ENCODE measurements at regions not wholly inside any gene's neighbourhood (a gene's known extent, or its start where the extent isn't known, plus 50 kb on each side); places are given as distances from the start of the nearest gene placed in this dataset.
A peak's percentile ranks its signal among the peaks of the same experiment; 100 is the strongest.
"Not testable (repeated sequence)": the region's sequence is repeated elsewhere in the genome, so short reads cannot be mapped to it uniquely, and the experiment has no call there.

DNA sequence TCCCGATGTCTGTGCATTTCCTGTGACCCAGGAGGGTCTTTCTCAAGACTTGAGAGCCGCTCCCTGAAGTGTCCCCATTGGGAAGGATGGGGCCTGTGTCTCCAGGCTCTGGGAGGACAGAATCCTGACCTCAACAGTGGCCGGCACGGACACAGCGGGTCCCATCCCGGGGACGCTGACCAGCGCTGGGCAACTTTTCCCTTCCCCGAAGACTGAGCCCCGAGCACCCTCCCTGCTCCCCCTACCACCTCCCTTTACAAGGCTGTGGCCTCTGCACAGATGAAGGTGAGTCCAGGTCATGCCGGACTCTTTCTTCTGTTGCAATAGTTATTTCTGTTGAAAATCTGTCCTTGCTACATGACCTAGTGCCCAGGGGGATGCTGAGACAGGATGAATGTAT is 135.7 kb downstream of the TMEM121 start:
- DNase-seq: not testable (repeated sequence)

DNA sequence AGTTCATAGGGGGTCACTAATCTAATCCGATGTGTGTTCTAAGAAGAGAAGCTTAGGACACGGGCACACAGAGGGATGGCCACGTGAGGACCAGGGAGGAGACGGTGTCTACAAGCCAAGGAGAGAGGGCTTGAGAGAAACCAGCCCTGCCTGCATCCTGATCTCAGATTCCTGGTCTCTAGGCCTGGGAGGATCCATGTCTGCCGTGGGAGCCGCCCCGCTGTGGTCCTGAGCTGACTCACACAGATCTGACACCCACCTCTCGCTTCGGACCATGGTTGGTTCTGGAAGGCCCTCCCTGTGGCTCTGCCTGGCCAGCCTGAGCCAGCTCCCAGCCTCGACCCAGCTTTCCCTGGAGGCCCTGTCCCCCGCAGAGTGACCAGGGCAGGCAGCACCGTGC is 136.2 kb downstream of the TMEM121 start:
- DNase-seq: not testable (repeated sequence)

DNA sequence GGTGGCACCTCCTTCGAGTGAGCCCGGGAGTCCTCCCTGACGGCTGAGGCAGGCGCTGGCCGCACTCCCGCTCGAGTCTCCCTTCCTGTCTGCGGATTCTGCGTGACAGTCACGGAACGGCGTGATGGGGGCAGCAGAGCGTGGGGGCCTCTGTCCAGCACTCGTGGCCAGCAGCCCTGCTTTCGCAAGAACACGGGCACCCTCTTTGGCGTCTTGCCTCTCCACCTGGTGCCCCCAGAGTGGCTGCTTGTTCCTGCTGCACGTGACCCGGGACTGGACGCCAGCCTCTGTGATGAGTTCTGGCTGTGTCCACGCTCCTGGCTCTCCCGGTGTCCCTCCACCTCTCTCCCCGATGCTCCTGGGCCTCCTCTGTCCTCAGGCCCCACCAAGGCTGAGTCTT is 136.9 kb downstream of the TMEM121 start:
- not testable (repeated sequence) for DNase-seq

DNA sequence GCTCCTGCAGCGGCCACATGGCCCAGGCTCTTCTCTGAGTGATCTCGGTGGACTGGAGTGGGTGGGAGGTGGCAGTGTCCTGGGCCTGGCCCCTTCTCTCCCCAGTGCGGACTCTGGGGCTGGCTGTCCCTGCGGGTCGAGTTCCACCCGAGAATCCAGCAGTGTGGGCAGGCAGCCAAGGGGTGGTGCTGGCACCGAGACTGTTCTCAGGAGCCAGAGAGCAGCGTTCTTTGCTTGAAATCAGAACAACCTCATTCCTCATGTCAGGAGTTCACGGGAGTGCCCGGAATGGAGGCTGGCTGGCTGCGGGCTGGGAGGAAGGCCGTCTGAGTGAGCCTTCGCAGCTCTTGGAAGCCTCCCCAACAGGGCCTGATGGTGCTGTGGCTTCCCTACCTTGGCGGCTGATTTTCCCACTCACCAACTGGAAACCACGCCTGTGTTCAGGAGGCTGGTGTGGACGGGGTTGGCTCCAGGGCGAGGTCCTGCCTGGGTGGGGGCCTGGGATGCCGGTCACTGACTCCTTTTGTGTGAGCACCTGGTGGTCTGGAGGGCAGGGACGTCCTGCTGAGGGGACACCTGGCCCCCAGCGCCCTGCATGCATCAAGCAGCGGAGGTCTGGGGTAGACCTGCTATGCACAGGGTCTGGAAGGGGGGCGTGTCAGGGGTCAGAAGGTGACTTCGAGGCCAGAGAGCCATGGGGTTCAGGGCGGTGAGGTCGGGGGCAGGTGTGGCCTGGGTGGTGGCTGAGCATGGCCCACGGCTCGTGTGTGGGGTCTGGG is 137.6 kb downstream of the TMEM121 start:
- DNase-seq: not testable (repeated sequence)

DNA sequence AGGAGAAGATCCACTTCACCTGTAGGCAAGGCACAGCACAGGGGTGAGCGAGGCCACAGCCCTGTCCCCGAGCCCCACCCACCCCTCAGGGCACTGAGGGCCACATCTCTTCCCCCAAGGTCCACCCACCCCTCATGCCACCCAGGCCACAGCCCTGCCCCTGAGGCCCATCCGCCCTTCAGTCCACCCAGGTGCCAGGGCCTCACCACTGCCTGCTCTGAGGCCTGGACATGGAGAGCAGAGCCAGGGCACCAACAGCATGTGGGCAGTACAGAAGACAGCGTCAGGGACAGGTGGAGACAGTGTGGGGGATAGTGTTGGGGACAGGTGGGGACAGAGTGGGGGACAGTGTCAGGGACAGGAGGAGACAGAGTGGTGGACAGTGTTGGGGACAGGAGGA is 138.3 kb downstream of the TMEM121 start:
- DNase-seq: no peak

DNA sequence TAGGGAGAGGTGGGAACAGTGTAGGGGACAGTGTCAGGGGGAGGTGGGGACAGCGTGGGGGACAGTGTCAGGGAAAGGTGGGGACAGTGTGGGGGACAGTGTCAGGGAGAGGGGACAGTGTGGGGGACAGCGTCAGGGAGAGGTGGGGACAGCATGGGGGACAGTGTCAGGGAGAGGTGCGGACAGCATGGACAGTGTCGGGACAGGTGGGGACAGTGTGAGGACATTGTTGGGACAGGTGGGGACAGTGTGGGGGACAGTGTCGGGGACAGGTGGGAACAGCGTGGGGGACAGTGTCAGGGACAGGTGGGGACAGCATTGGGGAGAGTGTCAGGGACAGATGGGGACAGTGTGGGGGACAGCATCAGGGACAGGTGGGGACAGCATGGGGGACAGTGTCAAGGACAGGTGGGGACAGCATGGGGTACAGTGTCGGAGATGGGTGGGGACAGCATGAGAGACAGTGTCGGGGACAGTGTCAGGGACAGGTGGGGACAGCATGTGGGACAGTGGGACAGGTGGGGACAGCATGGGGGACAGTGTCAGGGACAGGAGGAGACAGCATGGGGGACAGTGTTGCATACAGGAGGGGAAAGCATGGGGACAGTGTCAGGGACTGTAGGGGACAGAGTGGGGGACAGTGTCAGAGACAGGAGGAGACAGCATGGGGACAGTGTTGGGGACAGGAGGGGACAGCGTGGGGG is 139.0 kb downstream of the TMEM121 start:
- no peak for DNase-seq

DNA sequence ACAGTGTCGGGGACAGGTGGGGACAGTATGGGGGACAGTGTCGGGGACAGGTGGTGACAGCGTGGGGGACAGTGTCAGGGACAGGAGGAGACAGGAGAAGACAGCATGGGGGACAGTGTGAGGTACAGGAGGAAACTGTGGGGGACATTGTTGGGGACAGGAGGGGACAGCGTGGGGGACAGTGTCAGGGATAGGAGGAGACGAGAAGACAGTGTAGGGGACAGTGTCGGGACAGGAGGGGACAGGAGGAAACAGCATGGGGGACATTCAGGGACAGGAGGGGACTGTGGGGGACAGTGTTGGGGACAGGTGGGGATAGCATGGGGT is 139.5 kb downstream of the TMEM121 start:
- DNase-seq: no peak

DNA sequence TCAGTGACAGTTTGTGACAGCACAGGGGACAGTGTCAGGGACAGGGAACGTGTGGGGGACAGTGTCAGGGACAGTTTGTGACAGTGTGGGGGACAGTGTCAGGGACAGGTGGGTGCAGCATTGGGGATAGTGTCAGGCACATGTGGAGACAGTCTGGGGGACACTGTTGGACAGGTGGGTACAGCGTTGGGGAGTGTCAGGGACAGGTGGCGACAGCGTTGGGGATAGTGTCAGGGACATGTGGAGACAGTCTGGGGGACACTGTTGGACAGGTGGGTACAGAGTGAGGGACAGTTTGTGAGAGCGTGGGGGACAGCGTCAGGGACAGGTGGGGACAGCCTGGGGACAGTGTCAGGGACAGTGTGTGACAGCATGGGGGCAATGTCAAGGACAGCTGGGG is 140.0 kb downstream of the TMEM121 start:
- no peak for DNase-seq

DNA sequence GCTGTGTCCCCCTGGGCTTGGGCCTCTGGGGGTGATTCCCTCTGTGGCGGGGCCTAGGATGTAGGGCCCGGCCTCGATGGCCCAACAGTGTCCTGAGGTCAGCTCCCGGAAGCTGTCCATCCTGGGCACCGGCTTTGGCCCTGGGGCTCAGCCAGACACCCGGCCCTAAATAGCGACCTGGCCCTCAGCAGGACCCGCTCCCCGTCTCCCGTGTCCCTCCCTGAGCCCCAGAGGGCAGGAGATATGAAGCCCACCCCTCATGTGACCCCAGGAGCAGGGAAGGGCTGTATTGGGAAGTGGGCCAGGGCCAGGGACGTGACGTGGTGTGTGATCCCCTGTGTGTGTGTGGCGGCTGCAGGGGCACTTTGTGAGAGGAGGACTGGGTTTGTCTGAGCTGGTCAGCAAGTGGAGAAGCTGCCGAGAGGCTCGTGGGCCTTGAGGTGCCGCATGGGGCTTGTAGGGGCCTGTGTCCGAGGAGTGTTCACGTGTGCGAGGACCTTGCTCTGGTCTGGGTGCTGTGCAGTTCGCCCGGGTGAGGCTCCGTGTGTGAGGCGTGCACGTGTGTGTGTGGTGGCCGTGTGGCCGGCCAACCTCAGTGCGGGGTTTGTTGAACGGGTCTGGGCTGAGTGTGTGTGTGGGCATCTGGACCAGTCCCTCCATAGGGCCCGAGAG is 140.7 kb downstream of the TMEM121 start:
- not testable (repeated sequence) for DNase-seq

DNA sequence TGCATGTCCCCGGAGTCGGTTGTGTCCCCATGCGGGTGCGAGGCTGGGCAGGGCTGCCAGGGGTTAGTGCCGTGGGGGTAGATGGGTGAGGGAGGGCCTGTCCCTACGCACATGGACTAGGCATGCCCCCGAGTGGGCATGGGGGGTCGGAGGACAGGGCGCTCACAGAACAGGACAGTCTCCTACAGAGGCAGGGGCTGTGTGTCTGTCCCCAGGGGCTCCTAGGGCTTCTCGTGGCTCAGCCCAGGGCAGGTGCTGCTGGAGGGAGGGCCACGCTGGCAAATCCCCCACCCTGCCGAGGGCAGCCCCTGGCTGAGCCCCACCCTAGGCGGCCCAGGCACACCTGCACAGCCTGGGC is 141.3 kb downstream of the TMEM121 start:
- not testable (repeated sequence) for DNase-seq

DNA sequence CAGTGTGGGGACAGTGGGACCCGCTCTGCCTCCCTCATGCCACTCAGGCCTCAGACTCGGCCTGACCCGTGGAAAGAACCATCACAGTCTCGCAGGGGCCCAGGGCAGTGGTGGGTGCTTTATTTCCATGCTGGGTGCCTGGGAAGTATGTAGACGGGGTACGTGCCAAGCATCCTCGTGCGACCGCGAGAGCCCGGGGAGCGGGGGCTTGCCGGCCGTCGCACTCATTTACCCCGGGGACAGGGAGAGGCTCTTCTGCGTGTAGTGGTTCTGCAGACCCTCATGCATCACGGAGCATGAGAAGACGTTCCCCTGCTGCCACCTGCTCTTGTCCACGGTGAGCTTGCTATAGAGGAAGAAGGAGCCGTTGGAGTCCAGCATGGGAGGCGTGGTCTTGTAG is 141.6 kb downstream of the TMEM121 start:
- not testable (repeated sequence) for DNase-seq

DNA sequence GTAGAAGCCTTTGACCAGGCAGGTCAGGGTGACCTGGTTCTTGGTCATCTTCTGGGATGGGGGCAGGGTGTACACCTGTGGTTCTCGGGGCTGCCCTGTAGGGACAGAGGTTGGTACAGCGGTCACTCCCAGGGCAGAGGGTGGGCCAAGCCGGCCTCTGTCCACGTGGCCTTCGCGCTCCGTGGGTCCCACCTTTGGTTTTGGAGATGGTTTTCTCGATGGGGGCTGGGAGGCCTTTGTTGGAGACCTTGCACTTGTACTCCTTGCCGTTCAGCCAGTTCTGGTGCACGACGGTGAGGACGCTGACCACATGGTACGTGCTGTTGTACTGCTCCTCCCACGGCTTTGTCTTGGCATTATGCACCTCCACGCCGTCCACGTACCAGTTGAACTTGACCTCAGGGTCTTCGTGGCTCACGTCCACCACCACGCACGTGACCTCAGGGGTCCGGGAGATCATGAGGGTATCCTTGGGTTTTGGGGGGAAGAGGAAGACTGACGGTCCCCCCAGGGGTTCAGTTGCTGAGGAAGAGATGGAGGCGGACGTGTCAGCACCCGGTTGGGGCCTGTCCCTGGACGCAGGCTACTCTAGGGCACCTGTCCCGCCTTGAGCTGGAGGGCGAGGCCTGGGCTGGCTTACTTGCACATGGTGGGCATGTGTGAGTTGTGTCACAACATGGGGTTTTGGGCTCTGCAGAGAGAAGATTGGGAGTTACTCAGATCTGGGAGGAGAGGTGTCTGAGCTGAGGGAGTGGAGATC is 142.3 kb downstream of the TMEM121 start:
- not testable (repeated sequence) for DNase-seq

DNA sequence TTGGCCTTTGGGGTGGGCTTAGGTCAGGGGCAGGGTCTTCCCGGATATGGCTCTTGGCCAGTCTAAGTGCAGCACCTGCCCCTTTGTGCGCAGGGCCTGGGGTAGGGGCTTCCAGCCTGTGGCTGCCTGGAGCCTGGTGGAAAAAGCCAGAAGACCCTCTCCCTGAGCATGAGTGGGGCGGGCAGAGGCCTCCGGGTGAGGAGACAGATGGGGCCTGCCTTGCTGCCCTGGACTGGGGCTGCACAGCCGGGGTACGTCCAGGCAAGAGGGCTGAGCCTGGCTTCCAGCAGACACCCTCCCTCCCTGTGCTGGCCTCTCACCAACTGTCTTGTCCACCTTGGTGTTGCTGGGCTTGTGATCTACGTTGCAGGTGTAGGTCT is 142.8 kb downstream of the TMEM121 start:
- not testable (repeated sequence) for DNase-seq

DNA sequence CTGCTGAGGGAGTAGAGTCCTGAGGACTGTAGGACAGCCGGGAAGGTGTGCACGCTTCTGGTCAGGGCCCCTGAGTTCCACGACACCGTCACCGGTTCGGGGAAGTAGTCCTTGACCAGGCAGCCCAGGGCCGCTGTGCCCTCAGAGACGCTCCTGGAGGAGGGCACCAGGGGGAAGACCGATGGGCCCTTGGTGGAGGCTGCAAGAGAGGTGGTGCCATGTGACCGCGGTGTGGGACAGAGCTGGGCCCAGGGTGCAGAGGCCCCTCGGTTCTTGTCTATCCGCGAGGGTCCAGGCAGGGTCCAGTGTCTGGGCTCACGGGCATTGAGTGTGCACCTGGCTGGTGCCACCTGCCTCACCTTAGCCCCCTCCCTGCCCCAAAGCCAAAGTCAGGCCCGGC is 143.3 kb downstream of the TMEM121 start:
- DNase-seq: not testable (repeated sequence)

DNA sequence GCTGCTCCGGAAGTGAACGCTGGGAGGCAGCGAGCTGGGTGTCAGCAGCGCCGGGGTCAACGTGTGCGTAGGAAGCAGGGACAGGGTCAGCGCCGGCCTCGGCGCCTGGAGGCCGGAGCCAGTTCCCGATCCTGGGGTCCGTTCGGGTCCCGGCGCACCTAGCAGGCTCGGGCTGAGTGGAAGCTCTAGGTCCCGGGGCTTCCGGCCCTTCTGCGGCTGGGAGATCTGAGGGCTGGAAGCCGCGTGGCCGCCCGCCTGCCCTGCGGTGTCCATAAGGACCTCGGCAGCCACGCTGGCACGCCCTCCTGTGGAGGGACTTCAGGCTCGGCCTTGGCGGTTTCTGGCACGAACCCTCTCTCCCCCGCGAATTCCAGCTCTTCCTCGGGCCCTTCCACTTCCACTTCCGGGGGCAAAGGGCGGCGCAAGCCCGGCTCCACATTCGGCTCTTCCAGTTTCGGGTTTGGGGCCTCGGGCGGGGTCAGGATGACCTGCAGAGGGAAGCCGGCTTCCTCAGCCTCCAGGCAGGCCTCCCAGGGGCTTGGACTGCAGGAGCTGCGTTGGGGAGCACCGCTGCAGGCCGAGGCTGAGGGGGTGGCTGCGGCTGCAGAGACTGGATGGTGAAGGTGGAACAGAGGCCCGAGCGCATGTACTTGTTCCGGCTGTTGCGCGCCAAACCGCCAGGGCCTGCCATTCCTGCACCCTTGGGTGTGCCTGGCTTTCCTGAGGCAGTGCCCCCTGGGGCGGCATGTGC is 146.2 kb downstream of the TMEM121 start:
- DNase-seq: not testable (repeated sequence)

DNA sequence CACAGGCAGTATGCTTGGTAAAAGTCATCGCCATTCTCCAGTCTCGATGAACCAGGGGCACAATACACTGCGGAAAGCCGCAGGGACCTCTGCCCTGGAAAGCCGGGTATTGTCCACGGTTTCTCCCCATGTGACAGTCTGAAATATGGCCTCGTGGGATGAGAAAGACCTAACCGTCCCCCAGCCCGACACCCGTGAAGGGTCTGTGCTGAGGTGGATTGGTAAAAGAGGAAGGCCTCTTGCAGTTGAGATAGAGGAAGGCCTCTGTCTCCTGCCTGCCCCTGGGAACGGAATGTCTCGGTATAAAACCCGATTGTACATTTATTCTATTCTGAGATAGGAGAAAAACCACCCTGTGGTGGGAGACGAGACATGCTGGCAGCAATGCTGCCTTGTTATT is 149.1 kb downstream of the TMEM121 start:
- DNase-seq: not testable (repeated sequence)

DNA sequence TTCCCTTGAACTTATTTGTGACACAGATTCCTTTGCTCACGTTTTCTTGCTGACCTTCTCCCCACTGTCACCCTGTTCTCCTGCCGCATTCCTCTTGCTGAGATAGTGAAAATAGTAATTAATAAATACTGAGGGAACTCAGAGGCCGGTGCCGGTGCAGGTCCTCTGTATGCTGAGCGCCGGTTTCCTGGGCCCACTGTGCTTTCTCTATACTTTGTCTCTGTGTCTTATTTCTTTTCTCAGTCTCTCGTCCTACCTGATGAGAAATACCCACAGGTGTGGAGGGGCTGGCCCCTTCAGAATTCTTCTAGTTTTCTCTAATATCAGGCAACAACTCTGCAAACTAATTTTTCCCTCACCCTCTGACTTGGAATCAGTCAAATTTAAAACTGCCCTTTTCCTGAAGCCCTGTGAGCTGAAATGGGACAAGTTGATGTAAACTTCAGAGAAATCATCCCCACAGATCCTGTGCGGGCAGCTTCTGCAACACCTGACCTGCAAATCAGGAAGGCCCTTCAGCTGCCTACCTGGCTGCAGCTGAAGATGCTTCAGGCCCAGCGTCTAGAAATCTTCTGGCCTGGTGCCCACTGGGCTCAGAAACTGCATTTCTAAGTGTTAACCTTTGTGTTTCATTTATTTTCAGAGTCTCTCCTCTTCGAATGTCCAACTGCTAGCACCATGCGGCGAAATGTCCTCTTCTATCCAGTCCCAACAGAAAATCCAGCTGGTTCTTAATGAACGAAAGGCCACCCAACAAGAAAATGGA is 149.7 kb downstream of the TMEM121 start:
- peak; percentile 55 for DNase-seq

DNA sequence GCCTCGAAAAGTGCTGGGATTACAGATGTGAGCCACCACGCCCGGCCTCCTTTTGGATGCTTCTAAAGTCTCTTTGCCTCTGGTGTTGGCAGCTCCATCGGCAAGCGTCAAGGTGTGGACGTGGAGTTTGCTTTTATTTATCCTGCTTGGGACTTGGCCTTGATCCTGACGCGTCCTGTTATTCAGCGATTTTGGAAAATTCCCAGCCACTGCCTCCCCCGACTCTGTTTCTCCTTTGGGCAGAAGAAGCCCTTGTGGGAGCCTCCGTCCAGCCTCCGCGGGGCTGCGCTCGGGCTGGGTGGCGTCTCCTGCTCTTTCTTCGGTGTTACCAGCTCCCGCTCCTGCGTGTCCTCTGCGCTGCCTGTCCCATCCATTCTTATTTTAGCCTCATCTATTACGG is 151.7 kb downstream of the TMEM121 start:
- not testable (repeated sequence) for DNase-seq

DNA sequence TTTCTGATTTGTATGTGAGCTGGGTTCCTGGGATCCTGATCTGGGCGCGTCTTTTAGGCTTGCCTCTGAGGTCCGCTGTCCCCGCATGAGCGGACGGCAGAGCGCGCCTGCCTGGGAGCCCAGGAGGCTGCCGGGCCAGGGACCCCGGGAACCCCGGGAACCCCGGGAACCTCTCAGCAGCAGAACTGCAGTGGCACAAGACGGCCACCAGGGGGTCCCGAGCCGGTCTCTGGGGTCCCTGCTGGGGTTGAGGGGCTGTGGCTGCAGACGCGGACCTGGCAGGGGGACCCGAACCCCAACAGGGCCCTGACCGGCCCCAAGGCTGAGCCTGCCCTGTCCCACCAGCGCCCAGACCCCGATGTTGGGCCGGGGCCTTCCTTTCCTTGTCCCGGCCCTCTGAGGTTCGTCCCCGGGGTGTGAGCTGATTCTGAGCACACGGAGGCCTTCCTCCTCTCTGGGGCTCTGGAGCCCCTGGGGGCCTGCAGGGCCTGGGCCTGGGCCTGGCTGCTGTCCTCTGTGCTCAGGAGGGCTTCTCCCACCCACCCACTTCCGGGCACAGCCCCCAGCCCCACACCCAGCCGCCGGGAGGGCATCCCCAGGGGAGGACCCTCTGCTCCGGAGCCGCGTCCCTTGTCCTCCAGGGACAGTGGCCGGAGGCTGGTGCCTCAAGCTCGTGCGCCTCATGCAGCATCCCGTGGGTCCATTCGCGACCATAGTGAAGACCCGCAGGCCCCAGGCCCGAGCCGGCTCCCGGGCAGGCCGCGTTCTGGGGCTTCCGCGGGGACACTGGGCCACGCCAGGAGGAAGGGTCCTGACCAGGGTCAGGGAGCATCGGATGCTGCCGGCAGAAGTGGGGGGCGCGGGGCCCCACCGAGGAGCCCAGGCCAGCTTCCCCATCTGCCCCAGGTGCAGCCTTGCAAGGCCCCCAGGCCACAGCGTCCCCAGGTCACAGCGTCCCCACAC is 152.9 kb downstream of the TMEM121 start:
- not testable (repeated sequence) for DNase-seq

DNA sequence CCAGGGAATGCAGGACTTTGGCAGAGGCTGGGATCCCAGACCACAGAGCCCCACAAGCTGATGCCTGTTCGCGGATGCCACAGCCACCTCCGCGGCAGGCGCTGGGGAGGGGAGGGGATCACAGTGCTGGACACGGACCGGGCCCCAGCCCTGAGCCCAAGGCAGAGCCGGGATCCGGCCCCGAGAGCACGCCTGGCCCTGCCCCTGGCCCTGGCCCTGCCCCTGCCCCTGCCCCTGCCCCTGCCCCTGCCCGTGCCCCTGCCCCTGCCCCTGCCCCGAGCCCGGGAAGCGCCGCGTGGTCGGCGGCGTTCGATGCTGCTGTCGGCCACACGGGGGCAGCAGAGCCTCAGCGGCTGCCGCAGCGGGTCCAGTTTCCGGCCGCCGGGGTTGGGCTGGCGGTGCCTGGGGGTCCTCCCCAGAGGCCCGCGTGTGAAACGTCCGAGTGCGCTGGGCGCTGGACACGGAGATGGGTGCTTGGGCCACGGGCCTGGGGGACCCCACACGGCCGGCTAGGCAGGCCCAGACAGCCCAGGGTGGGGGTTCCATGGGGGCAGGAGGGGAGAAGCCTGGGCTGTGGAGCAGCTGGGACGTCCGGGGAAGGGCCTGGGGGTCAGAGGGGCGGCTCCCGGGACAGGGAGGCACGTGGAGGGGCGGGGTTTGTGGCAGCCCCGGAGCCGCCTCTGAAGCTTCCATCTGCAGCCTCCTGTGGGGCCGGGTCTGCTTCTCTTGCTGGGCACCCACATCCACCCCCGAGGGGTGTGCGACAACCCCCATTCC is 153.8 kb downstream of the TMEM121 start:
- DNase-seq: not testable (repeated sequence)
